H1 (cell line): ENCODE measurements at regions not wholly inside any gene's neighbourhood (a gene's known extent, or its start where the extent isn't known, plus 50 kb on each side); places are given as distances from the start of the nearest gene placed in this dataset.

ENCODE experiments used
- CREB1 ChIP-seq: IDR thresholded peaks from 2 replicates; pipeline ENCODE4 v1.6.1; 2012; ENCODE audit warnings: inconsistent platforms
- HDAC6 ChIP-seq: IDR thresholded peaks from one replicate; pipeline ENCODE4 v1.7.1; 2012; ENCODE audit warnings: low read depth, mild to moderate bottlenecking, inconsistent platforms, low read length, moderate library complexity
- SIRT6 ChIP-seq: IDR thresholded peaks from one replicate; pipeline ENCODE4 v1.7.1; 2012; ENCODE audit warnings: low read length, inconsistent platforms
- USF2 ChIP-seq: IDR thresholded peaks from 2 replicates; pipeline ENCODE4 v1.6.1; 2011; ENCODE audit warnings: low read length, improper control_type of control experiment

DNA sequence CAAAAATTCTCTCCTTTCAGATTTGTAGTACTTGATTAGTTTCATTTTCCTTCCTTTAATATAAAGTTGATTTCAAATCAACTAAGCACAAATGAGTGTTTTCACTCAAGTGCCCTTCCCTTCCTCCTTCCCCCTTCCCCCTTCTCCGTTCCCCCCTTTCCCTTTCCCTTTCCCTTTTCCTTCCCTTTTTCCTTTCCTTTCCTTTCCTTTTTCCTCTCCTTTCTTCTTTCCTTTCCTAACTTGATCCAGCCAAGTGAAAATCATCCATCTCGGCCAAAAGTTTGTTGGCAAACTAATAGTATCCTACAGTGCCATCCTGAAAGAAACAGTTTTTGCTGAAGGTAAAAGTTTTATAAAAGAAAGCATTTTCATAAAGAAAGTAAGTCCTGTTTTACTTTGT, 85.3 kb upstream of the CD180 start (continued):
- TF ChIP-seq SIRT6 (no peak), HDAC6 (no peak), CREB1 (no peak), USF2 (no peak)
- TF ChIP-seq, all 59 proteins: peak for 0
